ENCODE measurements at regions not wholly inside any gene's neighbourhood (a gene's known extent, or its start where the extent isn't known, plus 50 kb on each side); places are given as distances from the start of the nearest gene placed in this dataset.

DNA sequence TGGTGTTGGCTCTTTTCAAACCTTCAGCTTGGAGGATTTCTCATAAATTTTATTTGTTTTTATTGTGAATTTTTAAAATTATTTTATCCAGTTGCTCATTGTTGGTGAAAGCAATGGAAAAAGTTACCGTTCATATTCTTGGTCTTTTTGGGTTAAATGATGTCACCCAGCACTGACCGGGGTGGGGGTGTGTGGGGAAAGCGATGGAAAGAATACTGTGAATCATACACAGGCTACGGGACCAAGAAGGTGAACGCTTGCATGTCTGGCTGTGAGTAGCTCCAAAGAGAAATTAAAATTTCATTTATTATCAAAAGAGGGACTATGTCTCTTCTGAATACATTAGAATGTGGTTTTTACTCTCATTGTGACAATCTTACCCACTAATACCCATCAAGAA is 430.1 kb downstream of the AEBP2 start:
- TF ChIP-seq, protein P1, sequence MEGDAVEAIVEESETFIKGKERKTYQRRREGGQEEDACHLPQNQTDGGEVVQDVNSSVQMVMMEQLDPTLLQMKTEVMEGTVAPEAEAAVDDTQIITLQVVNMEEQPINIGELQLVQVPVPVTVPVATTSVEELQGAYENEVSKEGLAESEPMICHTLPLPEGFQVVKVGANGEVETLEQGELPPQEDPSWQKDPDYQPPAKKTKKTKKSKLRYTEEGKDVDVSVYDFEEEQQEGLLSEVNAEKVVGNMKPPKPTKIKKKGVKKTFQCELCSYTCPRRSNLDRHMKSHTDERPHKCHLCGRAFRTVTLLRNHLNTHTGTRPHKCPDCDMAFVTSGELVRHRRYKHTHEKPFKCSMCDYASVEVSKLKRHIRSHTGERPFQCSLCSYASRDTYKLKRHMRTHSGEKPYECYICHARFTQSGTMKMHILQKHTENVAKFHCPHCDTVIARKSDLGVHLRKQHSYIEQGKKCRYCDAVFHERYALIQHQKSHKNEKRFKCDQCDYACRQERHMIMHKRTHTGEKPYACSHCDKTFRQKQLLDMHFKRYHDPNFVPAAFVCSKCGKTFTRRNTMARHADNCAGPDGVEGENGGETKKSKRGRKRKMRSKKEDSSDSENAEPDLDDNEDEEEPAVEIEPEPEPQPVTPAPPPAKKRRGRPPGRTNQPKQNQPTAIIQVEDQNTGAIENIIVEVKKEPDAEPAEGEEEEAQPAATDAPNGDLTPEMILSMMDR (IDR thresholded peaks at IDR 0.05; ENCODE audit: low read depth, low read length), result no peak
- no peak for TF ChIP-seq EZH2phosphoT487 (IDR thresholded peaks at IDR 0.05; ENCODE audit: low read depth)

Data from OCI-LY3 (cell line).